ENCODE measurements at regions not wholly inside any gene's neighbourhood (a gene's known extent, or its start where the extent isn't known, plus 50 kb on each side); places are given as distances from the start of the nearest gene placed in this dataset.
"Not testable (repeated sequence)": the region's sequence is repeated elsewhere in the genome, so short reads cannot be mapped to it uniquely, and the experiment has no call there.

DNA sequence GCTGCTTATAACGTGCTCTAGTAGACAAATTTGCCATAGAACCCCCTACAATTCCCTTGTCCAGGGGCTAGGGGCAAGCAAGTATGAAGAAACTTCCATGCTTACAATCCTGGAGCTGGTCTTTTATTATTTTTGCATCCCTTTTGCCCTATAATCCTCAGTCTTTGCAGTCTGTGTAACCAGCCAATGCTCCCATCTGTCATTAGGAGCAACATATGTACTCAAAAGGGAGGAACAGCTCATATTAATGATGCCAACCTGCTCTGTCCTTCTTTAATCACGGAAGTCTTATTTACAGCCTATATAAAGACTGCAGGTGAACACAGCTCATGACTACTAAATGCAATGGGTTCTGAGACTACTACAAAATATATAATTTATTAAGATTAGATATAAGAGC, 263.3 kb downstream of the ZIC1 start:
- no peak for DNase-seq (ENCODE audit: low spot score)

DNA sequence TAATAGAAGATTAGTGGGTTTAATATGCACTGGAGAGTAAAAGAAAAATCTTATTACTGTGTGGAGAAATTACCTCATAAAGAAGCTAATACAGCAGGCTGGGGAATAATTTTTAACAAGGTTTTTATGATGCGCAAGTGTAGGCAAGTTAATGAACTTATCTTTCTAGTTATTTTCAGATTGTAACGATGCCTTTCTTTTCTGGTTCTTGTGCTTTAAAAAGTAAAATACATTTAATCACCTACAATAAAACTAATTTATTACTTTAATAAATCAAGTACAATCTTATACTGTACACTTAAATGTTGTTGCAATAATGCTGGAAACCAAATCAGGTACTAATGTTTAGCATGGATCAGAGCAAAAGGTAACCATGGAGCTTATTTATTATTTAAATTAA, 266.6 kb downstream of the ZIC1 start:
- no peak for DNase-seq (ENCODE audit: low spot score)

DNA sequence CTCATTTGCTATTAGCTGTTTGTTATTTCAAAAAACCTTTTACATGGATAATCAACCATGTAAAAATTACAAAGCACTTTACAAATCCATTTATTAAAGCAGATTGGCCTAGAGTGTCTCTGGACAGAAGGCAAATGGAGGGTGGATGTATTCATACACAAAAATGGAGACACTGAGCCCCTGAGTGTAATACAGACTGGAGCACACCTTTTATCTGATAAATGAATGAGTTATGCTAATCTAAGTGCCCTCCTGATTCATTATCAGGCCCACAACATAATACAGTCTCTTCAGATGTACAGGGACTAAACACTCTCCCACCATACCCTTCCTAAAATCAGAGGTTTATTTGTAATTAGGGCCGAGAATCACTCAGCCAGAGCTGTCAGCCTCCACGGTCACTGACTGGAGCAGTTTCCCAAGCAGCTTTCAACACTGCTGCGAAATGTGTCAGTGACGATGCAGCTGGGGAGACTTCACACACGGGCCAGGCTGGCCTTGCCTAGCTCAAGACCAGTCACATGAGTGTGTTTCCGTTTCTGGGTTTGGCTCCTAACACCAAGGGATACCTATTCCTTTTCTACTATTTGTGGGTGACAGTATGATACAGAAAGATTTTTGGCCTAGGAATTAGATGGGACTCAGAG, 271.8 kb downstream of the ZIC1 start:
- no peak for DNase-seq (ENCODE audit: low spot score)

DNA sequence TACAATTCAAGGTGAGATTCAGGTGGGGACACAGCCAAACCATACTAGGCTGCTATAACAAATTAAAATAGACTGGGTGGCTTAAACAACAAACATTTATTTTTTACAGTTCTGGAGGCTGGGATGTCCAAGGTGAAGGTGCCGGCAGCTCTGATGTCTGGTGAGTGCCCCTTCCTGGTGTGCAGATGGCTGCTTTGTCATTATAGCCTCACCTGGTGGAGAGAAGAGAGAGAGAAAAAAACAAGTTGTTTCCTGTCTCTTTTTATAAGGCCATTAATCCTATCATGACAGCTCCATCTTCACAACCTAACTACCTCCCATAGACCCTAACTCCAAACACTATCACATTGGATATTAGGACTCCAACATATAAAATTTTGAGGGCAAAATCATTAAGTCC, 279.7 kb downstream of the ZIC1 start:
- DNase-seq (ENCODE audit: low spot score), result no peak

DNA sequence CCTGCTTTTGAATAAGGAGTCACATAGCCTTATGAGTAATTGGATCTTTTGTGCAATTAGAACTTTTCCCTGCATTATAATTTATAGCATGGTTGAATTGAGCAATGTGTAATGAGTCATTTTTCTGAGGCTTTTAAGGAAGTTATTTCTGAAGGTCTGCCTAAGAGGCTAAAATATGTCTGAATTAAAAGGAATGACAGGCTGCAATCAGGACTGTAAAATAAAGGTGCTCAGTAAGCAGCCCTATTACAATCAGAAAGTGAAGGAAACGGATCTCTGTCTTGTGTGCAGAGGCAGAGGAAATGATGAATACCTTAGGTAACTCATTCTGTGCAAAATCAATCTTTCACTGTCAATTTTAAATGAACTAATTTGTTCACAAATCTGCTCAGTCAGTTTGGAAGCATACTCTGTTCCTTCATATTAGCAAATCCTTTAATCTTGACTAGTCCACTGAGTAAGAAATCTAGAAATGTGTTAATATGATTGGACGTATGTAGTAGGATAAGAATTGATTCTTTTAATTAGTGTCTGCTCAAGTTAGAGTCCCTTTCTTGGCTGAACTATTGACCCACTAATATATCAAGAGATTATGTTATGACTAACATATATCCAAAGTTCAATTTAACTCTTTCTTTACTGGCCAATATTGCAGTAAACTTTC, 290.1 kb downstream of the ZIC1 start:
- no peak for DNase-seq (ENCODE audit: low spot score)

DNA sequence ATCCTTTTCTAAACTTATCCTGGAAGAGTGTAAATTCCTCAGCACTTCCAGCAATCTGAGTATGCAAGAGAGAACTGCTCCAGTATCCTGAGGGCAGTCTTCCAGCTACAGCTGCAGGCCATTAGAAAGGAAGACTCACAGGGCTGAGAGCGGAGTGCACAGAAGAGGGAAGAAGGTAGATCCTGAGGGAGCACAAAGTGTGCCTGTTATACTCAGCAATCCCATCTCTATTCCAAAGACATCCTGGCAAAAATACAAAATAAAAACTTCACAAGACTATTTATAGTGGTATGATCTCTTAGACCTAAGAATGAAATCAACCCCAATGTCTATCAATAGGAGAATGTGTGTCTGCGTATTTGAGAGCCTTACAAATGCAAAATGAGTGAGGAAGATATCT, 292.0 kb downstream of the ZIC1 start:
- DNase-seq (ENCODE audit: low spot score), result no peak

DNA sequence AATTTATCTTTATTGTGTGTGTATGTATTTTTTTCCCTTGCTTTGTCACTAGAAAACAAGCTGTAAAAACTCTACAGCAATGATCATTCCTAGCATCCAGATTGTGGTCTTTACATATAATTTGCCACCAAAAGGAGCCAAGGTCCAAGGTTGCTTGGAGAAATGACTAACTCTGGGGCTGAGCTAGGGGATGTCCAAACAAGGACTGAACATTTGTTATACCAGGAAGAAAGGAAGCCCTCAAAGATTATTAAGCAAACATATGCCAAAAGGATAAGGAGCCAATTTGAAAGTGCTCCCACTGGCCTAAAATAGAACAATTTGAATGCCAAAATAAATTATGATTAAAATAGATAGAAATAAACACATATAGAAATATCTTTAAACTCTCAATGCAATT, 293.3 kb downstream of the ZIC1 start:
- DNase-seq (ENCODE audit: low spot score), result no peak

DNA sequence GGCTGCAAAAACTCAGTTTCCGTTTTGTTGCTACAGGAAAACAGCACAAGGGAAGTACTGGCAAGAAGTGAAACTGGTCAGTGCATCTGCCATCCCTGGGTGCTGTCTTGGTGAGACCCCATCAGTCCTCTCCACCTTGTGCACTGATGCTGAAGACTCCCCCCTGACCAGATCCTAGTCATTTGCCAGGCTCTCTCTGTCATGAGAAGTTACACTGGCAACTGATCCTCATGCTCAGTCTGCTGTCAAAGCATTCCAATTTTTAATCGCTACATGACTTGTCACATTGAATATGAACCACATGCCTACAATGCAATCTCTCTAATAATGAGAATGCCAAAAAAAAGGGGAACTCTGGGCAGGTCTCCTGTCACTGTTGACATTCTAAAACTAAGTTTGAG, 296.5 kb downstream of the ZIC1 start:
- no peak for DNase-seq (ENCODE audit: low spot score)

DNA sequence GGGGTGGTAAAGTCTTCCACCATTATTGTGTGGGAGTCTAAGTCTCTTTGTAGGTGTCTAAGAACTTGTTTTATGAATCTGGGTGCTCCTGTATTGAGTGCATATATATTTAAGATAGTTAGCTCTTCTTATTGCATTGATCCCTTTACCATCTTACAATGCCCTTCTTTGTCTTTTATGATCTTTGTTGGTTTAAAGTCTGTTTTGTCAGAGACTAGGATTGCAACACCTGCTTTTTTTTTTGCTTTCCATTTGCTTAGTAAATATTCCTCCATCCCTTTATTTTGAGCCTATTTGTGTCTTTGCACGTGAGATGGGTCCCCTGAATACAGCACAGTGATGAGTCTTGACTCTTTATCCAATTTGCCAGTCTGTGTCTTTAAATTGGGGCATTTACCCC, 301.6 kb downstream of the ZIC1 start:
- DNase-seq (ENCODE audit: low spot score), result not testable (repeated sequence)

DNA sequence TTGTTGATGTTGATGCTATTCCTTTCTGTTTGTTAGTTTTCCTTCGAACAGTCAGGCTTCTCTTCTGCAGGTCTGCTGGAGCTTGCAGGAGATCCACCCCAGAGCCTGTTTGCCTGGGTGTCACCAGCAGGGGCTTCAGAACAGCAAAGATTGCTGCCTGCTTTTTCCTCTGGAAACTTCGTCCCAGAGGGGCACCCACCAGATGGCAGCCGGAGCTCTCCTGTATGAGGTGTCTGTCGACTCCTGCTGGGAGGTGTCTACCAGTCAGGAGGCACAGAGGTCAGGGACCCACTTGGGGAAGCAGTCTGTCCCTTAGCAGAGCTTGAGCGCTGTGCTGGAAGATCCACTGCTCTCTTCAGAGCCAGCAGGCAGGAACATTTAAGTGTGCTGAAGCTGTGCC, 303.2 kb downstream of the ZIC1 start:
- no peak for DNase-seq (ENCODE audit: low spot score)

DNA sequence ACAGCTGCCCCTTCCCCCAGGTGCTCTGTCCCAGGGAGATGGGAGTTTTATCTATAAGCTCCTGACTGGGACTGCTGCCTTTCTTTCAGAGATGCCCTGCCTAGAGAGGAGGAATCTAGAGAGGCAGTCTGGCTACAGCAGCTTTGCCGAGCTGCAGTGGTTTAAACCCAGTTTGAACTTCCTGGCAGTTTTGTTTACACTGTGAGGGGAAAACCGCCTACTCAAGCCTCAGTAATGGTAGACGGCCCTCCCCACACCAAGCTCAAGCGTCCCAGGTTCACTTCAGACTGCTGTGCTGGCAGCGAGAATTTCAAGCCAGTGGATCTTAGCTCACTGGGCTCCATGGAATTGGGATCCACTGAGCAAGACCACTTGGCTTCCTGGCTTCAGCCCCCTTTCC, 303.6 kb downstream of the ZIC1 start:
- DNase-seq (ENCODE audit: low spot score), result not testable (repeated sequence)

DNA sequence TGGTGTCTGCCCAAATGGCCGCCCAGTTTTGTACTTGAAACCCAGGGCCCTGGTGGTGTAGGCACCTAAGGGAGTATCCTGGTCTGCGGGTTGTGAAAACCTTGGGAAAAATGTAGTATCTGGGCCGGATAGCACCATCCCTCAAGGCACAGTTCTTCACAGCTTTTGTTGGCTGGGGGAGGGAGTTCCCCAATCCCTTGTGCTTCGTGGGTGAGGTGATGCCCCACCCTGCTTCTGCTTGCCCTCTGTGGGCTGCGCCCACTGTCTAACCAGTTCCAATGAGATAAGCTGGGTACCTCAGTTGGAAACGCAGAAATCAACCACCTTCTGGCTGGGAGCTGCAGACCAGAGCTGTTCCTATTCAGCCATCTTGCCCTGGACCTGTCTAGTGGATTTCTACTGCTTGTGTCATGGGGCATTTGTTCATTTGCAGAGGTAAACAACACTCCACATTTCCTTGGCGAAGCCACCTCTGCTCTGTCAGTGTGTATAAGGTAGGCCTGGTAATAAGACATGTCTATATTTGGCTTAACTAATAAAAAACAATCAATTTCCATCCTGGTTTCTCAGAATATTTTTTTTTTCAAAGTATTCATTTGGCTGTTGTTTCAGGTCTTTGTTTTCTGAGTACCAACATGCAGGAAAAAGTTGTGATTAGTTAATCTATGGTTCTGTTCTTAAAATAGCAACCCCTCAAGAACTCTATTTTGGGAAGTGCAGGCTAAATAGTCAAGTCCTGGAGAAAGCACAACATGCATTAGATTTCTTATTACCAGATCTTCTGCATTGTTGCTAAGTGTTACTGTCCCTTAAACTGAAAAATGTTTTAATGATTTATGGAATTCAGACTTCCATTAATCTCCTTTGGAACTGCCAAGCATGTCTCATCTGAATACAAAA, 304.3 kb downstream of the ZIC1 start:
- DNase-seq (ENCODE audit: low spot score), result no peak

DNA sequence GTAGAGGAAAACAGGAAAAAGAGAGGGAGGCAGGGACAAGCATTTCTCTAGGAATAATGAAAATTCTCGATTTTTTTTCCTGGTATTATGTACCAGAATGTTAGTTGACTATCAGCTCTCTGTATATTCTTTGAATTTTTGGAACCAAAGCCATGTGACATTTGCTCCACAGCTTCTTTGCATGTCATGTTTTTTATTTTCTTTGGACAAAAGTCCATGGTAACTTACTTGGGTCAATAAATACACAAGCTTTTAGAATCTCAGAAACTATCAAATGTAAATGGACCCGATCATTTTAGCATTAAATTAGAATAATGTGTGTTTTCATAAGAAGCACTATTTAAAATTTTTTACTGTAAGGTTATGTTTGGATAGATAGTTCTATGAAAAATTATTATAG, 320.5 kb downstream of the ZIC1 start:
- no peak for DNase-seq (ENCODE audit: low spot score)

DNA sequence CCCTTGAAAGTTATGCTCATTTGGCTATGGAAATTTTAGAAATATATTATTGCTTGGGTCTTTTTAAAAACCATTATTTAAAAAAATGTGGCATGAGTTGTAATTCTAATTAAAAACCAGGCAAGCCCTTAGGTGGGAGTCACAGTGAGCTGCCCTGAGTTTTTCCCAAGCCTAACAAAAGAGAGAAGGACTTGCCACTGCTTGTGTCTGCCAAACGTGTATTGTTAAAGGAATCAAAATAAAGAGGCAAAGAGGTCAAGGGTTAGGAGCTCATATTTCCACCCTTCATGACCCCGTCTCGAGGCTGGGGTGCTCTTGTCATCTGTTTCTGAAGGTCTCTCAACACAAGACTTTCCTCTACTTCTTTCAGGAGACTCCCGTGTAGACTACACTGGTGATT, 321.1 kb downstream of the ZIC1 start:
- DNase-seq (ENCODE audit: low spot score), result no peak

DNA sequence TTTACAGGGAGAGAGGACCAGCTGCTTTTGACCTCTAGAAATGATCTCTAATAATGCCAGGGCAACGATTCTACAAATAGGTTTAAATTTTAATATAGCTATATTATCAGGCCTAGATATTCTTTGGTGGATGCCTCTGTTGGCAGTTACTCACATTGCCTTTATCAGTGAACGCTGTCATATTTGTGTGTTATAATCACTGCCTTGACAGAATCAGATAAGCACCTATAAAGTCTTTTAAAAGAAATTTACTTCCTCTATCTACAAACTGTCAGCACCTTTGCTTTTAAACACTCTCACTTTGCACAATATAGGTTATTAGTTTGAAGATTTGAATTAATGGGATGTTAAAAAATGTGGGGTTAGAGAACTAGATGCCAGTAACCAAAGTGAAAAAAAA, 324.1 kb downstream of the ZIC1 start:
- no peak for DNase-seq (ENCODE audit: low spot score)

DNA sequence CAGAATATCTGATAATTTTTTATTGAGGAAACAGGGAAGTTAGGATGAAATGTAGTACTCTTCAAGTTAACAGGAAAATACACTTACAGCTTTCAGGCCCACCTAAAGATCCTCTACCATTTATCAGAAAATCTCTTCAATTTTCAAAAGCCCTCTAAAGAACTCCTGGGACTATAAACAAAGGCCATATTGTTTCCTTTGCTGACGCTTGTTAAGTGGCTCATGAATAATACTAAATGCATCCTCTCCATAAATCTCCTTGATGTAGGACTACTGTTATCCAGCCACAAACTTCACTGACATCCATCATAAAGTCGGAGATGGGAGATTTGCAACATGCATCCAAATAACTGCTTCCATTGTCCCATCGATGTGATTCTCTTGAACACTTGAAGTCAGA, 326.5 kb downstream of the ZIC1 start:
- no peak for DNase-seq (ENCODE audit: low spot score)

DNA sequence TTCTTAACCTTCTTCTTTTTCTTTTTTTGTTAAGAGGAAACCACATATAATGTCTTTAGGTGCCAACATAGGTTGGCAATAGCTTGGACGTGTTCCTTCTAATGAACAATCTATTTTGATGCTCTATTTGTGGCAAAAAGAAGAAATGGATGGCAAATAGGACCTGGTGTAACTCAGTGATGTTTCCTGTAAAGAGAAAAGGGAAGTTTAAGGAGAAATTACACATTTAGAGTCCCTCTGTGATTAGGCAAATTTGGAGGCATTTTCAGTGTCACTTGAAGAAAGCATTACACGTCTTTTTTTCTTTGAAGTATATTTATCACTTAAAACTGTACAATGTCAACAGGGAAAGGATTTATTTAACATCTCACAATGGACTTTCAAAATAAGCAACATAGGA, 327.1 kb downstream of the ZIC1 start:
- no peak for DNase-seq (ENCODE audit: low spot score)

DNA sequence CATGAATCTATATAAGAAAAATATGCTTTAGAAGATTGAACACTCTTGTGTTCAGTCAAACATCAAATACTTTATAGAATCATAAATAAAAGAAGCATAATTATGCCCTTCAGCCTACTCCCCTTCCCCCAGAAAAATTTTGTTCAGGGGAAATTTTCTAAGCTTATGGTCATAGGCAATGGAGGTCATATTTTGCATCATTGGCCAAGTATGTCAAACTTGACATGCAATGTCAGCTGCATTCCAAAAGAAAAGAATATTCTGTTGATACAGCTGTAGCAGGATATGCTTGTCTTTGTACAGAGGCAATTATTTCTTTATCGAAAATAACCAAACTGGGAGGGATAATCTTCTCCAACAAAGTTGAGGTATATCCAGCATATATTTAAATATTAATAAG, 328.2 kb downstream of the ZIC1 start:
- no peak for DNase-seq (ENCODE audit: low spot score)

DNA sequence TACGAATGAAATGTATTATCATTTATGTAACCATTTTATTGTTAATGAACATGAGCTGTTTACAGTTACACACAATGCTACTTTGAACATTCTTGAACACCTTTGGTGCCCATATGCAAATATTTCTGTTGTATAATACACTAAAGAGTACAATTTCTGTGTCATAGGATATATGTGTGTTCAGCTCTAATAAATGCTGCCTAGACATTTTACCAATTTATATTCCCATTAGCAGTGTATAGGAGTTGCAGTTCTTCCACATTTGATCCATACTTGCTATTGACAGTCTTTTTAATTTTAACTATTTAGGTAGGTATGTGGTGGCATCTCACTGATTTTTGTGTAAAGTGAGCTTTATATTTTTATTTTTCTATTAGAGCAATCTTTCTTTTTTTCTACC, 331.8 kb downstream of the ZIC1 start:
- no peak for DNase-seq (ENCODE audit: low spot score)

DNA sequence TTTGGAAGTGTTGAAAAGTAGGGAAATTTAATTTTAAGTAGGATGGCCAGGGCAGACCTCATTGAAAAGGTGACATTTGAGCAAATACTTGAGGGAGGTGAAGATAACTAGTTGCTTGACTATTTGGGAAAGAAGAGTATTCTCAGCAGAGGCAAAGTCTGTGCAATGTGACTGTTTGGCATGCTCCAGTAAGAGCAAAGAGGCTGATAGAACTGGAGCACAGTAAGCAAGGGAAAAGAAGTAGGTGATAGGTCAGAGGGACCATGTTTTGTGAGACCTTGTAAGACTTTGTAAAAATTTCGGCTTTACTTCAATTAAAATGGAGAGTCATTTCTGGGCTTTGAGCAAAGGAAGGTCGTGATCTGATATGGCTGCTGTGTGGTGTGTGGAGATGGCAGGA, 335.8 kb downstream of the ZIC1 start:
- no peak for DNase-seq (ENCODE audit: low spot score)

DNA sequence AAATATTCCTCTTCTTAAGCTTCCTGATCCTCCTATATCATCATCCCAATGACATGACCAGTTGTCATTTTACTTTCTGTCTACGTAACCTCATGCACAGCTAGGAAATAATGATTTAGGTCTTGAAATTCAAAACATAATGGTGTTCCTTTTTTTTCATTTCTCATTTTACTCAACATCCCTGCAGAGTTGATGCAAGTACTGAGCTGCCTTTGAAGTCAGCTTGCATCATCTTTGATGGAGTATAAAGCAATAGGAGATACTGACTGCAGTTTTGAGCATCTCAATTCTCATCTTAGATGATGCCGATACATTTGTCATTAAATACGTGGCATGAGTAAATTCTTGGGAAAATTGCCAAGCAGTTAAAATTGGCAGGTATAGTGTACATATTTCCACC, 346.1 kb downstream of the ZIC1 start:
- DNase-seq (ENCODE audit: low spot score), result no peak

DNA sequence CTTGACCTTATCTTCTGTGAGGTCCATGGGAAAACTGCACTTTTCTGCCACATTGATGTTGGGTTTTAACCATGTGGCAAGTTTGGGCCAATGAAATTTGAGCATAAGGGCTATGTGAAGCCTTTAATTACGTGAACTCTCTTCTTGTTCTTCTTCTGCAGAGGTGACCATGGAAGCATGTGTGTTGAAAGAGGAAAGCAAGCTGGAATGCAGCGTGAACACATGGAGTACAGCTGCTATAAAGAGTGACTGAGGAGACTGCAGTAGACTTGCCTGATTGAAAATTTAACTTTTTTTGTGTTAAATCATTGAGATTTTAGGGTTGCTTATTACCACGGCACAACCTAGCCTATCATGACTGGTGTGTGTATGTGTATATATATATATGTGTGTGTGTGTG, 347.3 kb downstream of the ZIC1 start:
- no peak for DNase-seq (ENCODE audit: low spot score)

DNA sequence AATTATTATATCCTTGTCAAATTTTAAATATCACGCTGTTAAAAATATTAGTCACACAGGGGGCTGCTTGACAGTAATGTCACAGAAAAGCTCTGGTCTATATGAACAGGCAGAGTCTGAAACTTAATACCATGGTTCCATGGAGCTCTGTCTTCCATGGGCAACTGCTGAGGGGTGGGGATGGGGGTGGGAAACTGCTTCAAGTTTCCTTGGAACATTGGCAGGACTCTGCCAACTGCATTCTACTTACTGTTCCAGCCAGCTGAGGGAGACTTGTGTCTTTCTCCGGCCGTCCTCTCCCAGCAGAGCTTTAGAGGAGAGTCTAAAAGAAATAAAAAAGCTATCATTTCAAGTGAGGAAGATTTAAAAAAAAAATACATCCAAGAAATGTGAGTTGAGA, 348.7 kb downstream of the ZIC1 start:
- DNase-seq (ENCODE audit: low spot score), result no peak

Measured in ureter (tissue), 1 donor.